ENCODE measurements at regions not wholly inside any gene's neighbourhood (a gene's known extent, or its start where the extent isn't known, plus 50 kb on each side); places are given as distances from the start of the nearest gene placed in this dataset.

DNA sequence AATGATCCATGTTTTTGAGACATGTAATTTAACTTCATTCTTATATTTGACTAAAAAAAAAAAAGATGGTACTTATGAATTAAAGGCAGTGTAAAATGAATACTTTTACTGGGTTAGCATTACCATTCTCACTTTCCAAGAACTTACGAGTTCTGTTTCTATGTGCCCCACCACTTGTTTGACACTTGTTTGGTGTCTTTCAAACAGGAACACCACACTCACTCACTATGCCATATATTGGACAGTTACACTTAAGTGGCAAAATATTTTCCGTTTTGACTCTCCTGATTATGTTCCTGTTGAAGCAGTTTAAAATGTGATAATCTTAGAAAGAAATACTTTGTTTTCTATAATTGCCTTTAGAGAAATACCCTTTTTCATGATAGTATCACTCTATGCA lies 56.6 kb upstream of the ATXN7L3B start:
- no peak for DNase-seq

DNA sequence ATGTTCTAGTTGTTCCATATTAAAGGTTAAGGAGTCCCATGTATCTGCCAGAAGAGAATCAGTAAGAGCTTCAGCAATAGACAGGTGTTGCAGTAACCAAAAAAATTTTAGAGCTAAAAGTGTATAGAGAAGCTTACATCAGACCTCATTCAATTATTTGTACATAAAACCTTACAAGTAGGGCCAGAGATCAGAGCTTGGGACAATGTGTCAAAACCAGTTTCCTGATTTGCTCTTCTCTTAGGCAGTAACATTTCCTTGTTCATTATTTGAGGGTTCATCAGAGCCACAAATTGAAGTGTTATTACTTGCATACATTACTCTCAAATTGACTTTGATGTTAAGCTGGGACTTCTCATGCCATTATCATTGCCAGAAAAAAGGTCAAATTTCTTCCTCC lies 55.5 kb upstream of the ATXN7L3B start:
- DNase-seq, result no peak

DNA sequence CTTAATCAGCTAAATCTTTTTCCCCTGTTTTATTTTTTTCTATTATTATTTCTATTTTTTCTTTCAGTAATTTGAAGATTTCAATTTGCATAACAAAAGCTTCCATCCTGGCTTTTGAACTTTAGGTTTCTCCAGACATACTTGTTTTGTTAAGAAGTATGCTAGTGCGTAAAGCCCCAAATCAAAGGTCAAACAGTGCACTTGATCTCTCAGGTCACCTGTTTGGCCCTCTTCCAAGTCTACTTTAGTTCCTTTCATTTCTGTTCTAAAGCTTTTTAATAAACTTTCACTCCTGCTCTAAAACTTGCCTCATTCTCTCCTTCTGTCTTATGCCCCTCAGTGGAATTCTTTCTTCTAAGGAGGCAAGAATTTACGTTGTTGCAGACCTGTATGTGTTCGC lies 54.6 kb upstream of the ATXN7L3B start:
- DNase-seq, result no peak
